ENCODE measurements at regions not wholly inside any gene's neighbourhood (a gene's known extent, or its start where the extent isn't known, plus 50 kb on each side); places are given as distances from the start of the nearest gene placed in this dataset.
A peak's percentile ranks its signal among the peaks of the same experiment; 100 is the strongest.
"Not testable (repeated sequence)": the region's sequence is repeated elsewhere in the genome, so short reads cannot be mapped to it uniquely, and the experiment has no call there.

DNA sequence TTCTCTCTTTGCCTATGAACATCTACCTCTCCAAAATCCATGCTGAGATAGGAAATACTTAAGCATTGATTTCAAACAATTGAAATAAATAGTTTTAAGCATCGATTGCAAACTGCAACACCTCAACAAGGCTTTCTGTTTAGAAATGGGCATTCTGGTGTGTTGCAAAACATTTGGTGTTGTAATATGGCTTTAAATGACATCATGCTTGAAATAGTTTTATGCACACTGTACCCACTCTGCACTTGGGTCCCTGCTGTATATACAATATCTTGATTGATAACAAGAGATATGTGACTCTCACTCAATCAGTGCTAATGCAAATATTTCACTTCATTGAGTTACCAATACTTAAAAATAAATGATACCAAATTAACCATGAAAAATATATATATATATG, 964.9 kb upstream of the GRIA3 start:
- DNase-seq (ENCODE audit: low spot score) = no peak
- intact Hi-C loops (cut with DNase I) = no loop called here

DNA sequence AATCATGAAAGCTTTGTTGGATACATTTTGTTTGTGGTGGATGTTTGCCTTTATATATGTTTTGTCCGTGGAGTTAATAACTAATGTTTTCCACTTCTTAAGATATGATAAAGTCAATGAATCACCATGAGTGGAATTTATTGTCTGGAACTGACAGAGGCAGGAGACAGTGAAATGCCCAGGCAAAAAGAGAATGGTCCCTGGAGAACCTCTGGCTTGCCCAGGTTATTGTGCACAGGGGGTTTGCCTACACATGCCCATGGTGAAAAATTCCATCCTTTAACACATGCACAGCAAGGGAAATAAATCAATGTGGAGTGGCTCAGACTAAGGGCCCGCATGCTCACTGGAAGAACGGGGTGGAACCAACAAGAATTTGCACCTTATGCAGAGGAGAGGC, 964.3 kb upstream of the GRIA3 start:
- no peak for DNase-seq (ENCODE audit: low spot score)
- intact Hi-C loops (cut with DNase I) = no loop called here

DNA sequence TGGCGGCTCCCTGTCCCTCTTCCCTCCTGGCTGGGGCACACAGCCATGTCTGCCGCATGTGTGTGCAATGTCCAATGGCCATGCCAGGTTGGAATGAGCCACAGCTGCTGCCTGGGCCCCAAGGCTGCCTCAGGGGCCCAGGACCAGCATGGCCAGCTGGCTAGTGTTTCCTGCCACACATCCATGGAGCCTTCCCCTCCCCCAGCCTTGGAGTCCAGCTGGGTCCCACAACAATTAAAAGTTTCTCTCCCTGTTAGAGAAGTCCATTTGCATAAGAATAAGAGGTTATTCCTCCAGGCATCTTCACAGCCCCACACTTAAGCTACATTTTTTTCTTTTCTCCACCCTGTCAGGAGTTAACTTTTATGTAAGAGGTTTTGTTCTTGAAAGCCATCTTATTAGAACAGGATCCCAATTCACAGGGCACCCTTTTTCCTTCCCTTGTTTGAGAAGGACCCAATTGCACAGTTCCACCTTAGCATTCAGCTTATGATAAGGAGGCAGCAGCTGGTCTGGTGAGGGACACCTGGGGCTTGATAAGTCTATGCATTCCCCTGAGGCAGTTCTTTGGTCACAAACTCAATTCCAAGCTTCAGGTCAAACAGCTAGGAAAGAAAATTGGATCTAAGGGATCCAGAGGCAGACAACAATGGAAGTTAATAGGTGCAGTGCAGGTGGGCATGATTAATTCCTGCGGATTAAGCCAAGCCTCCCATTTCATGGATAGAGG, 963.3 kb upstream of the GRIA3 start:
- intact Hi-C loops (cut with DNase I) = no loop called here
- DNase-seq (ENCODE audit: low spot score) = peak; percentile 76

DNA sequence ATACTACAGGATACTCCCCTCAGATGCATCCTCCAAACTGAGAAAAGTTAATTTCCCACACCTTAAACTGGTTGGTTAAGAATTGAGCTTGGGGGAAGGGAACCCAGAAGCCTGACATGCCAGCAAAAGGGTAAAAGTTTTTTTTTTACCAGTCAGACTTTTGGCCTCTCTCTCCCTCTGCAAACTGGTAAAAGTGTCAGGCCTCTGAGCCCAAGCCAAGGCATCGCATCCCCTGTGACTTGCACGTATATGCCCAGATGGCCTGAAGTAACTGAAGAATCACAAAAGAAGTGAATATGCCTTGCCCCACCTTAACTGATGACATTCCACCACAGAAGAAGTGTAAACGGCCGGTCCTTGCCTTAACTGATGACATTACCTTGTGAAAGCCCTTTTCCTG, 962.3 kb upstream of the GRIA3 start:
- DNase-seq (ENCODE audit: low spot score); intact Hi-C loops (cut with DNase I): not testable (repeated sequence)

DNA sequence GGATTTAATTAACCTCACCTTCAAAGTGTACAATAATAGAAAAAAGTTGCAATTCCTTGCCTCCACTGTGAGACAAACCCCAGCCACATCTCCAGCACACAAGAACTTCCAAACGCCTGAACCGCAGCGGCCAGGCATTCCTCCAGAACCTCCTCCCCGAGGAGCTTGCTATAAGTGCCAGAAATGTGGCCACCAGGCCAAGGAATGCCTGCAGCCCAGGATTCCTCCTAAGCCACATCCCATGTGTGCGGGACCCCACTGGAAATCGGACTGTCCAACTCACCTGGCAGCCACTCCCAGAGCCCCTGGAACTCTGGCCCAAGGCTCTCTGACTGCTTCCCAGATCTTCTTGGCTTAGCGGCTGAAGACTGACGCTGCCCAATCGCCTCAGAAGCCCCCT, 959.9 kb upstream of the GRIA3 start:
- DNase-seq (ENCODE audit: low spot score); intact Hi-C loops (cut with DNase I): not testable (repeated sequence)

DNA sequence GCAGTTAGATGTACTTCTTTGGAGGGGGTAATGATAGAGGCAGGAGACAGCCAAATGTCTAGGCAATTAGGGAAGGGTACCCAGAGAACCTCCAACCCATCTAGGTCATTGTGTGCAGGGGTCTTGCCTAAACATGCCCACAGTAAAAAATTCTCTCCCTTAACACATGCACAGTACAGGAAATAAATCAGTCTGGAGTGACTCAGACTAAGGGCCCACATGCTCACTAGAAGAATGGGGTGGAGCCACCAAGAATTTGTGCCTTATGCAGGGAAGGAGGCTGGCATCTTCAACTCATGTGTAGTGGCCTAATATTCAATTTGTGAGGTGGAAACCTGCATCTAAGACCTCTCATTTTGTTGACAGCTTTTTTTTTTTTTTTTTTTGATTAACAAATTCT, 945.3 kb upstream of the GRIA3 start:
- DNase-seq (ENCODE audit: low spot score) = no peak
- intact Hi-C loops (cut with DNase I) = no loop called here

DNA sequence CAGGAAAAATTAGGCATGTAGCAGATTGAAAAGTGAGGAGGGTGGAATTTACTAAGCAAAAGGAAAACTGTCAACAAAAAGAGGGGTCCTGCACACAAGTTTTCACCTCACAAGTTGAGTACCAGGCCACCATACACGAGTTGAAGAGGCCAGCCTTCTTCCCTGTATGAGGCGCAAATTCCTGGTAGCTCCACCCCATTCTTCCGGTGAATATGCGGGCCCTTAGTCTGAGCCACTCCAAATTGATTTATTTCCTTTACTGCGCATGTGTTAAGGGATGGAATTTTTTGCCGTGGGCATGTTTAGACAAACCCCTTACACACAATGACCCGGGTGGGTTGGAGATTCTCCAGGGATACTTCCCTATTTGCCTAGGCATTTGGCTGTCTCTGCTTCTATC, 942.1 kb upstream of the GRIA3 start:
- intact Hi-C loops (cut with DNase I) = no loop called here
- DNase-seq (ENCODE audit: low spot score) = no peak

DNA sequence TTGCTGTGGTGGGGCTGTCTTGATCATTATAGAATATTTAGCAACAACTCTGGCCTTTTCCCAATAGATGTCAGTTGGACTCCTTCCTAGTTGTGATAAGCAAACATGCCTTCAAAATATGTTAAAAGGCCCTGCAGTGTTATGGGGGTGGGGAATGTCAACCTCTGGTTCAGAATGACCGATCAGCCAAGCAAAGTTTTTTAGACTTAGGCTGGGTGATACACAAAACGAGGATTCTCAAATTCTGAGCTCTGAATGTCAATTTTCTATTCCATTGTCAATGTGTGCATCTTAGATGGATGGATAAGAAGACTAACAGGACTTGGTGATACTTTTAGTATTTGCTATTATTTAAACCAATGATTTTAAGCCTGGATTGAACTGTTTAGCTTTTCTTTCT, 940.0 kb upstream of the GRIA3 start:
- intact Hi-C loops (cut with DNase I) = no loop called here

DNA sequence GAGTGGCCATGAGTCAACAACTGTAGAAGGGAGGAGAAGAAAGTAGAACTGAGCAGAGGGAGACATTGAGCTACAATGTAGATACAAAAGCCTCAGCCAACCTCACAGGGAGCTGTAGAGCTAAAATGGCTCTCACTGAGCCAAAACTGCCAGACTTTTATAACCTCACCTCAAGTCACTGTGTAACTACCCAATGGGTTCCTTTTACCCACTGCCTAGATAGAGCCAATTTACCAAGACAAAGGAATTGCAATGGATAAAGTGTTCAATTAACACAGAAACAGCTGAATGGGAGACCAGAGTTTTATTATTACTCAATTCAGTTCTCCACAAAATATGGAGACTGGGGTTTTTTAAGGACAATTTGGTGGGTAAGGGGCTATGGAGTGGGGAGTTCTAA, 938.9 kb upstream of the GRIA3 start:
- intact Hi-C loops (cut with DNase I) = loop anchor here in 1 of 2 donors (5.0 kb wide), 1 partner anchor 1233 kb away; no protein-coding TSS in a partner anchor
- DNase-seq (ENCODE audit: low spot score) = no peak

More for the DNA sequence above, 940.0 kb upstream of the GRIA3 start:
- no peak for DNase-seq (ENCODE audit: low spot score)

DNA sequence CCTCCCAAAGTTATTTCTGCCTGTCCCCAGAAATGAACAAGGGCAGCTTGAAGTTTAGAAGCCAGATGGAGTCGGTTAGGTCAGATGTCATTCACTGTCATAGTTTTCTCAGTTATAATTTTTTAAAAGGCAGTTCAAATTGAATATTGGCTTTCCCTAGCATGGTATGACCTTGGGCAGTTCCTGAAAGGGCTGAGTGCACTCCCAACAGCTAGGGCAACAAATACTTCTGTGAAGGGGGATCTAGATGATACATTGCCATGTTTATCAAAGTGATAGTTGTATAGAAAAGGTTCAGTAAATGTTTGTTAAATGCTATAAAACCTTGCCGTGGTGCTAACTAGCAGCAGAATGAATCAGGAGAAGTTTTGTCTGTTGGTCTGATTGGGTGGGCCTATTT, 938.1 kb upstream of the GRIA3 start:
- DNase-seq (ENCODE audit: low spot score) = no peak
- intact Hi-C loops (cut with DNase I) = loop anchor here in 1 of 2 donors (5.0 kb wide), 1 partner anchor 1234 kb away; no protein-coding TSS in a partner anchor

DNA sequence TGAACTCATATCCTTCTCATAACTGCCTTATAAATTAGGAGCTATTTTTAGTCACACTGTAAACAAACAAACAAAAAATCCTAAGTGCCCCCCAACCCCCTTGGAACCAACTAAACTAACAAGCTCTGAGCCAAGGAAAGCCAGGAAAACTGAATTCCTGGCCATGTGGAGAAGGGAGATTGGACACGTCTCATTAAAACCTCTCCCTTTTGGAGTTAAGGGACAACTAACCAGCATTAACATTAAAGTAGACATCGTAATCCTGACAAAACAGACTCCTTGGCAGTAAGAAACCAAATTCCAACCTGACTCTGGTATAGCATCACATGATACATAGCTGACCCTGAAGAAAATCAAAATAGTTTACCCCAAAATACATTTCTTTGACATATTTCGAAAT, 937.1 kb upstream of the GRIA3 start:
- intact Hi-C loops (cut with DNase I) = loop anchor here in 1 of 2 donors (5.0 kb wide), 1 partner anchor 1235 kb away; no protein-coding TSS in a partner anchor
- no peak for DNase-seq (ENCODE audit: low spot score)

DNA sequence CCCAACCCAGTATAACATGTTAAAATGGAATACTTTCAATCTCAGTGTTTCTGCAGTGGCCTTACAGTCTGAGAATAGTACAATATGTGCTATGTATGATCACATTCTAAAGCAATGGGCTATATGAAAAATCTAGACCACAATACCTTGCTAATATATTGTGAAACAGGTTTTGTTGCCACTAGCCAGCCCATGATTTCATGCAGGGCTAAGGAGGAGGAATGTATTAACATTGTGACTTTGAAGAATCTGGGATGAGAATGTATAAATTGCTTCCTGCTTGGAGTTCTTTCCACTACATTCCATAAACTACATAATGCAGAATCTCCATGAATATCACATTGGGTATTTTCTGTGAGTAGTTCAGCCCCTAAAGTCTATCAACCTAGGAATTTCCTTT, 935.4 kb upstream of the GRIA3 start:
- intact Hi-C loops (cut with DNase I) = loop anchor here in 1 of 2 donors (5.0 kb wide), 1 partner anchor 1236 kb away; no protein-coding TSS in a partner anchor
- DNase-seq (ENCODE audit: low spot score) = no peak

DNA sequence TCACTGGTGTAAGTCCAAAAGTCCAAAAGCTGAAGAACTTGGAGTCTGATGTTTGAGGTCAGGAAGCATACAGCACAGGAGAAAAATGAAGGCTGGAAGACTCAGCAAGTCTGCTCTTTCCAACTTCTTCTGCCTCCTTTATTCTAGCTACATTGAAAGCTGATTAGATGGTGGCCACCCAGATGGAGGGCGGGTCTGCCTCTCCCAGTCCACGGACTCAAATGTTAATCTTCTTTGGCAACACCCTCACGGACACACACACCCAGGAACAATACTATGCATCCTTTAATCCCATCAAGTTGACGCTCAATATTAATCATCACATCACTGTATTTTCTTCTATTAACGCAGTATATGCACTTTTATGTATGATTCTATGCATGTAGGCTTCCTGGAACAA, 931.6 kb upstream of the GRIA3 start:
- no peak for DNase-seq (ENCODE audit: low spot score)
- intact Hi-C loops (cut with DNase I) = no loop called here

DNA sequence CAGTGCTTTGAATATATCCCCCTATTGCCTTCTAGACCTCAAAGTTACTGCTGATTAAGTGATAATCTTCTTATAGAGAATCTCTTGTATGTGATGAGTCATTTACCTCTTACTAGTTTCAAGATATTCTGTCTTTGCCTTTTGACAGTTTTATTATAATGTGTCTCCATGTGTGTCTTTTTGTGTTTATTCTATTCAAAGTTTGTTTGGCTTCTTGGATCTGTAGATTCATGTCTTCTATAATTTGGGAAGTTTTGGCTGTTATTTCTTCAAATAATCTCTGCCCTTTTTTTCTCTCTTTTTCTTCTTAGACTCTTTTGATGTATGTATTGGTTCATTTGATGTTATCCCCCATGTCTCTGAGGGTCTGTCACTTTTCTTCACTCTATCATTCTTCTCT, 915.7 kb upstream of the GRIA3 start:
- no peak for DNase-seq (ENCODE audit: low spot score)
- intact Hi-C loops (cut with DNase I) = no loop called here

DNA sequence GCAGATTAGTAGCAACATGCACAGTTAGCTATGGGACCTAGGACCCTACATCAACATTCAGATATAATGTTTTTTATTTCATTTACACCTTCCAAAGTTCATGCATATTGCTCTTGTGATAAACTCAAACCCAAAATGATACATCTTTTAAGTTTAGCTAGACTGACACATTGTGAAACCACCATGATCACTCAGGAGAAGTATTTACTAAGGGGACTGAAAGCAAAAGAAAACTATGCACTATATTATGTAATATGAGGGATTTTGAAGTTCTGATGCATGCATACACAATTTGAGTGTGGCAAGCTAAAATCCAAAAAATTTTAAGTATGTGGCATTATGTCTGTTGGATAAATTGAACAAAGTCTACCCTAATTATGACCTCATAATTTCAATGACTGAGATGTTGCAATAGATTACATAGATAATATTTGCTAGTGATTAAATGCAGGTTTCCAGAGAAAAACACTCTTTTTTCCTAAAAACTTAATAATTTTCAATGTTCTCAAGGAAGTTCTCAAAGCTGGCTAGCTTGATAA, 914.8 kb upstream of the GRIA3 start:
- intact Hi-C loops (cut with DNase I) = no loop called here

DNA sequence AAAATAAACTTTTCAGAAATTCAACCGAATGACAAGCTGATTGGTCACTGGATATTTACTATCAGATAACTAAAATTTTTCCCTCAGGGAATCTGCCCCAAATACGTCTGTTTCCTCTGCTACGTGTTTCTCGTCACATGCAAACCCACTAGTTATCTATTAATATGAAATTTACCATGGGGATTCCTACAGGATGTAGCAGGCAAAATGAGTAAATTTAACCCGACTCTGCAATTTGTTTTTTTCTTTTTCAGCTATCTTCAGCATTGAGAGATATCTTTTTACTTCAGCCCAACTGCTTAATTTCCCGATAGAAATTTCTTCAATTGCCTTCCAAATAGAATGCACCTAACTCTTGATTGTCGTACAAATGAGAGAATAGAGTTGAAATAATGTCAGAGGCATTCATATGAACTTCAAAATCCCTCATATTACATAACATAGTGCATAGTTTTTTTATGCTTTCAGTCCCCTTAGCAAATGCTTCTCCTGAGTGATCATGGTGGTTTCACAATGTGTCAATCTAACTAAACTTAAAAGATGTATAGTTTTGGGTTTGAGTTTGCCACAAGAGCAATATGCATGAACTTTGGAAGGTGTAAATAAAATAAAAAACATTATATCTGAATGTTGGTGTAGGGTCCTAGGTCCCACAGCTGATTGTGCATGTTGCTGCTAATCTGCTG, 913.1 kb upstream of the GRIA3 start:
- intact Hi-C loops (cut with DNase I) = no loop called here

More for the DNA sequence above, 914.8 kb upstream of the GRIA3 start:
- no peak for DNase-seq (ENCODE audit: low spot score)

DNA sequence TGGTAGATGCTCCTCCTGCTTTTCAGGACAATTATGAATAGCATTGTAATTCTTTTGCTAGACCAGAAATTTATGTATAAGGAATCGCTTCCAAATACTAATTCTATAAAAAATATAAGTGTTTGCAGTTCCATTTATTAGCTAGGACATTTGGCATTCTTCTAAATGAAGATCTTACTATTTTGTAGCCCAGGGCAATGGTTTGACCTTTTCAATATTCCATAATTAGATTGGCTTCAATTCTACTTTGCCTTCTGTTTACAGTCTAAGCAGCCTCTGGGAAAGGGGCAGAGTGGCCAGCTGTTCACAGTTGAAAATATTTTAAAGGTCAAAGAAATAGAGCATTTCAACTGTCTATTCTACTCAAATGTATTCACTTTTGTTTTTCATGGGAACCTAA, 912.1 kb upstream of the GRIA3 start:
- intact Hi-C loops (cut with DNase I) = no loop called here
- DNase-seq (ENCODE audit: low spot score) = no peak

More for the DNA sequence above, 913.1 kb upstream of the GRIA3 start:
- DNase-seq (ENCODE audit: low spot score) = no peak

DNA sequence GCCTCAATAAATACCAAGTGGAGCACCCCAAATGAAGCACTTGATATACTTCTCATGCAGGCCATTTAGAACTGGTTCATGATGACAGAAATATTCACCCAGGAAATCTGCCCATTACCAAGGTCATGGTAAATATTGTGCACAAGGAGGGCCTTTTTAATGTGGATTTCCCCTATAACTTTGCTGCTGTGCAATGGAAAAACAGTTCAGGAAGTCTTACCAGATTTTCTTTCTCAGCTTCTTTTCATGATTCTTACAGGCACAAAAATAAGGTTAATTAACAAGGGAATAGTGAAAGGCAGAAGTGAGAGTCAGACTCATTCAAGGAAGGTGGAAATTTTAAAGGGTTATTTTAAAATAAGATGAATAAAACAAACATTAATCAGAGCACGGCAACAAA, 904.3 kb upstream of the GRIA3 start:
- intact Hi-C loops (cut with DNase I) = no loop called here
- DNase-seq (ENCODE audit: low spot score) = no peak

DNA sequence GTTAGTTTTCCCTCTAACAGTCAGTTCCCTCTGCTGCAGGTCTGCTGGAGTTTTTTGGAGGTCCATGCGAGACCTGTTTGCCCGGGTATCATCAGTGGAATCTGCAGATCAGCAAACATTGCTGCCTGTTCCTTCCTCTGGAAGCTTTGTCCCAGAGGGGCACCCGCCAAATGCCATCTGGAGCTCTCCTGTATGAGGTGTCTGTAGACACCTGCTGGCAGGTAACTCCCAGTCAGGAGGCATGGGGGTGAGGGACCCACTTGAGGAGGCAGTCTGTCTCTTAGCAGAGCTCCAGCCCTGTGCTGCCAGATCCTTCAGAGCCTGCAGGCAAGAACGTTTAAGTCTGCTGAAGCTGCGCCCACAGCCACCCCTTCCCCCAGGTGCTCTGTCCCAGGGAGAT, 884.3 kb upstream of the GRIA3 start:
- intact Hi-C loops (cut with DNase I); DNase-seq (ENCODE audit: low spot score): not testable (repeated sequence)

DNA sequence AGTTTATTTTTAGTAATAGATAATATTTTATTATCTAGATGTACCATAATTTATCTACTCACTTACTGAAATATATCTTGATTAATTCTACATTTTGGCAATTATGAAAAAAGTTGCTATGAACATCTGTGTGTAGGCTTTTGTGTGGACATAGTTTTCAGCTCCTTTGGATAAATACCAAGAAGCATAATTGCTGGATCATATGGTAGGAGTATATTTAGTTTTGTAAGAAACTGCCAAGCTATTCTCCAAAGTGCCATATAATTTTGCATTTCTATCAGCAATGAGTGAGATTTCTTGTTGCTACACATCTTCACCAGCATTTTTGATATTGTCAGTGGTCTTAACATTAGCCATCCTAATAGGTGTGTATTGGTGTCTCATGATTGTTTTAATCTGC, 882.6 kb upstream of the GRIA3 start:
- no peak for DNase-seq (ENCODE audit: low spot score)
- intact Hi-C loops (cut with DNase I) = no loop called here

DNA sequence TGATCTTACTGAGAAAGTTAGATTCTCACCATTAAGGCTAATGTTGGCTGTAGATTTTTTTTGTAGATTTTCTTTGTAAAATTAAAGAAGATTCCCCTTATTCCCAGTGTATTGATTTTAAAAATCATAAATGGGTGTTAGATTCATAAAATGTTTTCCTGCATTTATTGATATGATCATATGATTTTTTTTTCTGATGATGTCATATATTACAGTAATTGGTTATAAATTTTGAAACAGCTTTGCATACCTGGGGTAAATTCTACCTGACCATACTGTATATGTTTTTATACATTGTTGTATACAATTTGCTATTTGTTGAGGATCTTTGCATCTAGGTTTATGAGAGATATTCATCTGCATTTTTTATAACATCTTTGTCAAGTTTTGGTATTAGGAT, 880.3 kb upstream of the GRIA3 start:
- DNase-seq (ENCODE audit: low spot score) = no peak
- intact Hi-C loops (cut with DNase I) = no loop called here
